UCSD-AML1 (cell line): ENCODE measurements at regions not wholly inside any gene's neighbourhood (a gene's known extent, or its start where the extent isn't known, plus 50 kb on each side); places are given as distances from the start of the nearest gene placed in this dataset.
"Not testable (repeated sequence)": the region's sequence is repeated elsewhere in the genome, so short reads cannot be mapped to it uniquely, and the experiment has no call there.

Experiments used
- DNase-seq: peaks from one replicate; lab custom pipeline; 2025; ENCODE audit not compliant: unreplicated experiment; lab: John Stamatoyannopoulos, UW

DNA sequence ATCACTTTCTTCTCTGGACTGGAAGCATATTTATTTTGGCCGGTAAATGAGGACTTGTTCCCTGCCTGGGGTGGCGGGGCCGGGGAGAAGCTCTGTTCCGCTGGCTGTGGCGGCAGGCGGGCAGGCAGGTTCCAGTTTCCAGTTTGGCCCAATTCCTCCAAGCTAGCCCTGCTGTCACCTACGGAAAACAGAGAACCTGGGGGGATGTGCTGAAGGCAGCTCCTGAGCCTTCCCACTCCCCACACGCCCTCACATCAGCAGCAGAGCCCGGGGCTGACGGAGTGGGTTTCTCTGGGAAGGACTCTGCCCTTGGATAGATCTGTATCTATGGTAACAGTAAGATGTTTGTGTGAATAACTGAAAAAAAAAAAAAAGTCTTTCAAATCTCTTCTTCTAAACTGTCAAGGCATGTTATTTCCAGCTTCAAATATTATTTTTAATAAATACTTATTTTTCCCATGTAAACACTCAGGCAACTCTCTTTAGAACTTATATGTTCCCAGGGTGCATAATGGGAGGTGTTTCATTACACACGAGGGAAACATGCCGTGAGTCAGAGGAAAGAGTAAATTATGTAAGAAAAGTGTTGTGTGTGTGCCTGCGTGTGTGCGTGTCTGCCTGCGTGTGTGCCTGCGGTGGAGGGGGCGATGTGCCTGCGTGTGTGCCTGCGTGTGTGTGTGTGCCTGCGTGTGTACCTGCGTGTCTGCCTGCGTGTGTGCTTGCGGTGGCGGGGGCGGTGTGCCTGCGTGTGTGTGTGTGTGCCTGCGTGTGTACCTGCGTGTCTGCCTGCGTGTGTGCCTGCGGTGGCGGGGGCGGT is 116.1 kb upstream of the ZNF516 start:
- DNase-seq, result no peak

DNA sequence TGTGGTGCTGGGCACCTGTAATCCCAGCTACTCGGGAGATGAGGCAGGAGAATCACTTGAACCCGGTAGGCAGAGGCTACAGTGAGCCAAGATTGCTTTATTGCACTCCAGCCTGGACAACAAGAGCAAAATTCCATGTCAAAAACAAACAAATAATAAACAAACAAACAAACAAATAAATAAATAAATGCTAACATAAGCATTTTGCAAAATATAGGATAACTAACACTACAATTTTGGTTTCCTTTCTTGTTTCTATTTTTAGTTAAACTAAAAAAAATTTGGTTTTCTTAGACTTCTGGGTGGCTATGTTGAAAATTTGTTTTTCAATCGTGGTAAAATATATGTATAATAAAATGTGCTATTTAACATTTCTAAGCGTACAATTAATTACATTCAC is 115.0 kb upstream of the ZNF516 start:
- no peak for DNase-seq

DNA sequence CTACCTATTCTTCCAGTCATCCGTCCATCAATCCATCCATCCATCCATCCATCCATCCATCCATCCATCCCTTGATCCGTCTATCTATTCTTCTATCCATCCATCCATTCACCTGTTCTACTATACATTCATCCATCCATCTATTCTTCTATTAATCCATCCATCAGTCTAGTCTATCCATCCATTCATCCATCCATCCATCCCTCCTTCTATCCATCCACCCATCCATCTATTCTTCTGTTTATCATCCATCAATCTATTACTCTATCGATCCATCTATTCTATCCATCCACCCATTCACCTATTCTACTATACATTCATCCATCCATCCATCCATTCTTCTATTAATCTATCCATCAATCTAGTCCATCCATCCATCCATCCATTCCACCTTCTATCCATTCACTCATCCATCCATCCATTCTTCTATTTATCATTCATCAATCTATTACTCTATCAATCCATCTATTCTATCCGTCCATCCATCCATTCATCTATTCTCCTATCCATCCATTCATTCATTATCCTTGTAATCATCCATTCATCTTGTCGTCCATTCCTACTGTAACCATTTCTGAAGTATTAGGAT is 110.4 kb upstream of the ZNF516 start:
- DNase-seq, result no peak

DNA sequence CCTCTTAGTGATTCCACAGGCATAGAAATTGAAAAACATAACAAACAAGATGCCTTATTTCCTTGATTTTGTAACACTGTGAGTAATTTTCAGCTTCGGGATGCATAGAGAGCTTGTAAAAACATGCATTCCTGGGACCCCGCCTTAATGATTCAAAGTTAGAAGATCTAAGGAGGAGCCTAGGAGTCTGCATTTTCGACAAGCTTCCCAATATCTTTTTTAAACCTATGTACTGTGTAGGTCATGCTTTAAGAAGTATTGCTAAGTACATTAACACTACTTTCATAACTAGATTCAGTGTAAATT is 109.8 kb upstream of the ZNF516 start:
- DNase-seq, result no peak

DNA sequence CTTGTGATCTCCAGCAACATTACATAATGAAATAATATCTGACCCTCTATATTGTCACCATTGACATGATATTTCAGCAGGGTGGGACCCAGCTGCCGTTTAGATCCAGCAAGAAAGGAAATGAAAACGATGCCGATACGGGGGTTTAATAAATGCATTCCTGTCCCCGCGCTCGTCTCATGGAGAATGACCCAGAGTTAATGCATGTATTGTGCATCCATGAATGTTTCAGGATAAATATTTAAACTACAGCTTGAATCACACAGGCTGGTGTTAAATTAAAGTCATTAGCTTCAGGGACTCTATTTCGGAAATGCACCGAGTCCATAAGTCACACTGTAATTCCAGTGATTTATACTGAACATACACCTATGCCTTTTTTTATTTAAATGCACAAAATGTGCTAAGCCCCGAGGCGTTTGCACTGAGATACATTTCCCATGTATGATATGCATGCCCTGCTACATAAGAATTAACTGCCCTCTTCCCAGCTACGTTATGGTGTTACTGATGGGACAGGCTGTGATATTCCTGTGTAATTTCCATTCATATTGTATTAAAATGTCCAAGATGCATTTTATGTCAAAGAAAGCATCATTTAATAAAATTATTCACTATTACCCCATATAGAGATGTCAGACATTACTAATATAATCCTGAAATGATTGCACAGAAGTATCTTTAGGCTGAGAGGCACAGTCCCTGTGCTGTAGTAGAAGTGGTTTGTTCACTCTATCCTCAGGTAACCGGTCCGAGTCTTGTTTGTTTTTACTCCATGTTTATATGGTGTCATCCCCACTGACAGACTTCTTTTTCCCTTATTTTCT is 109.3 kb upstream of the ZNF516 start:
- DNase-seq, result no peak

DNA sequence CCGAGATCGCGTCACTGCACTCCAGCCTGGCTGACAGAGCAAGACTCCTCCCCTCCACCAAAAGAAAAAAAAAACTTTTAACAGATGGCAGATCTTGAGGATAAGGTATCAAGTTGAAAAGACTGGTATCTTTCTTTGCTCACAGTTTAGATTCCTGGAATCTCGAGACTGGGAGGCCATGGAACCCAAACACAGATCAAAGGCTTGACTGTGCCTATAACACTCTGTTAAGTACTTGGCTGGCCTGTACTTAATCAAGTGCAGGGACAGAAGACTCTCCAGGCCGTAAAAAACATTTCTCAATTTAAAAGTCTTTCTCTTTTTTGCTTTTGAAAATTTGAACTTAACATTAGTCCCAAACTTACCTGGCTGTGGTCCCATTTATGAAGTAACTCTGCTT is 107.1 kb upstream of the ZNF516 start:
- no peak for DNase-seq

DNA sequence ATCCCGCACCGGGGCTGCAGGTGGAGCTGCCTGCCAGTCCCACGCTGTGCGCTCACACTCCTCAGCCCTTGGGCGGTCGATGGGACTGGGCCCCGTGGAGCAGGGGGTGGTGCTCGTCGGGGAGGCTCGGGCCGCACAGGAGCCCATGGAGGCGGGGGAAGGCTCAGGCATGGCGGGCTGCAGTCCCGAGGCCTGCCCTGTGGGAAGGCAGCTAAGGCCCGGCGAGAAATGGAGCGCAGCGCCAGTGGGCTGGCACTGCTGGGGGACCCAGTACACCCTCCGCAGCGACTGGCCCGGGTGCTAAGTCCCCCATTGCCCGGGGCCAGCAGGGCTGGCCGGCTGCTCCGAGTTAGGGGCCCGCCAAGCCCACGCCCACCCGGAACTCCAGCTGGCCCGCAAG is 105.0 kb upstream of the ZNF516 start:
- not testable (repeated sequence) for DNase-seq

DNA sequence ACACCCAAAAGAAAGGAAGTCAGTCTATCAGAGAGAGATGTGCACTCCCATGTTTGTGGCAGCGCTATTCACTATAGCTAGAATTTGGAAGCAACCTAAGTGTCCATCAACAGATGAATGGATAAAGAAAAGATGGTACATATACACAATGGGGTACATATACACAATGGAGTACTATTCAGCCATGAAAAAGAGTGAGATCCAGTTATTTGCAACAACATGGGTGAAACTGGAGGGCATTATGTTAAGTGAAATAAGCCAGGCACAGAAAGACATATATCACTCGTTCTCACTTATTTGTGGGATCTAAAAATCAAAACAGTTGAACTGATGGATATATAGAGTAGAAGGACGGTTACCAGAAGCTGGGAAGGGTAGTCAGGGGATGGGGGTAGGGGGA is 99.9 kb upstream of the ZNF516 start:
- no peak for DNase-seq

DNA sequence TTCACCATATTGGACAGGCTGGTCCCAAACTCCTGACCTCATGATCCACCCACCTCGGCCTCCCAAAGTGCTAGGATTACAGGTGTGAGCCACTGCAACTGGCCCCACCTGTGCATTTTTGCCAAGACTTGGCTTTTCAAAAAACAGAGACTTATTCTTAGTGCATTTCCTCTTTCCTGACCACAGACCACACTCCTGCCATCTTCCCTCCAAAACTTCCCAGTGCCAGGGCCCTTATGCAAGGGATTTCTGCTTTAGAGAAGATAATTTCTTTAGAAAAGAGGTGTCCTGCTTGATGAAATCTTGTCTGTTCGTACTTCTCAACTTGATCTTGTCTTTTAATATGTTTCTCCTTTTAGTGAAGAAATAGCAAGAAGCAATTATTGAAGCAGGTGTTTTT is 98.8 kb upstream of the ZNF516 start:
- DNase-seq, result no peak

DNA sequence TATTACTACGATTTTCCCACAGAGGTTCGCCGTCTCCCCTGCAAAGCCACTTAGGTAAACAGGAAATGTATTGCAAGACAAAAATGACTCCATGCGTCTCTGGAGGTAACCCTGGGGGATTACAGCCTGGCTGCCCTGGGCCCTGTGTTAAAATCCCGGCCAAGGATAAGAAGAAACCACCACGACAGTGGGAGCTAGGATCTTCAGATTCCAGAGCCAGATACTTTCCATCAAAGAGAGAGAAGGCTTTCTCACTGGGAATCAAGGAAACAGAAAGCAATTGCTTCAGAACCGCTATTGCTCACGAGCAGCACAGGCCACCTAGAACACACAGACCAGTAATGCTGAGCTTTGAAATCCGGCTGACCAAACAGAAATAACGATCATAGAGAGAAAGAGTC is 97.9 kb upstream of the ZNF516 start:
- no peak for DNase-seq

DNA sequence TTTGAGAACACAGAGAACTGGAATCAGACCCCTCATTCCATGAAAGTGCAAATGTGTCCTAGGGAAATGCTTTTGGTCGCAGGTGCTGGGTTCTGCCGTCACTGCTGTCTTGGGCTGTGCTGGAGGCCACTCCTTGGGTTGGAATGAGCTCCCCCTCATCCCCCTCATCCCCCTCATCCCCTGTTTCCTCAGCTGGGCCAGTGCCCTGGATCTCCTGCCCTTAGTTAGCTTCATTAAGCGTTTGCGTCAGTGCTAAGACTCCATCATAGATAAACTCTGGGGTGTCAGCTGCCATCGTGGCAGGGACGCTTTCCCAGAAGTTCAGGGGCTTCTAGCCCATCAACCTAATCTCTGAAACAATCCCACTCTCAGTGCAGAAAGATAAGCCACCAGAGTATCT is 97.1 kb upstream of the ZNF516 start:
- DNase-seq, result no peak

DNA sequence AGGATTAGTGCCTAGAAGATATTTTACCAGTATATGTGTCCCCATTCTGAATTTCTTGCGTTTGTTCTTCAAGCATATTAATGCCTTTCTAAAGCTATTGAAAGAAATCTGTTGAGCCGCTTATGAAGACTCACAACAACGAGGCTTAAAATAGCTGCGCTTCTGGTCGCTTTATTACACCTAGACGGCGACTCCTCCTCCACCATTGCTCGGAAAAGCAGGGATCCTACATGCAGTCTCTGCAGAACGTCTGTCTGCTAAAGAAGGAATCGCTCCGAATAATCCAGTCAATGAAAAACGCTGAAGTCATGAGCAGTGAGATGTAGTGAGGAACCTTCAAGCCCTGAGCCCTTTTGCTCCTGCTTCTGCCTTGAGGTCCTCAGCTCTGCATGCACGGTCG is 94.8 kb upstream of the ZNF516 start:
- DNase-seq, result no peak

DNA sequence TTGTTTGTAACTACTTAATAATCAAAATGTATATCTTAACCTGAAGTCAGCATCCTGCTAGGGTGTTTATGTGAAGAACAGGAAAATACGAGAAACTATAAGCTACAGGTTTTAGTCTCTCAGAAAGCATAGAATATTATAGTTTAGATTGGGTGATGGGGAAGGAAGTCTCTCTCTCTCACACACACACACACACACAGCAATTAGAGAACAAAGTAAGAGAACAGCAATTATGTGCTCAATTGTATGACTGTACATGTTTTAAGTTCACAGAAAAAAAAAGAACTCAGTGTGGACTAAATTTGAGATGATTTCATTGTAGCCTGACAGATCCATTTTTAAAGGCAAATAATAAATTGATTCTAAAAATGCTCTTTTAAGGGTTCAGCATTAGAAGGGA is 94.3 kb upstream of the ZNF516 start:
- DNase-seq, result no peak

DNA sequence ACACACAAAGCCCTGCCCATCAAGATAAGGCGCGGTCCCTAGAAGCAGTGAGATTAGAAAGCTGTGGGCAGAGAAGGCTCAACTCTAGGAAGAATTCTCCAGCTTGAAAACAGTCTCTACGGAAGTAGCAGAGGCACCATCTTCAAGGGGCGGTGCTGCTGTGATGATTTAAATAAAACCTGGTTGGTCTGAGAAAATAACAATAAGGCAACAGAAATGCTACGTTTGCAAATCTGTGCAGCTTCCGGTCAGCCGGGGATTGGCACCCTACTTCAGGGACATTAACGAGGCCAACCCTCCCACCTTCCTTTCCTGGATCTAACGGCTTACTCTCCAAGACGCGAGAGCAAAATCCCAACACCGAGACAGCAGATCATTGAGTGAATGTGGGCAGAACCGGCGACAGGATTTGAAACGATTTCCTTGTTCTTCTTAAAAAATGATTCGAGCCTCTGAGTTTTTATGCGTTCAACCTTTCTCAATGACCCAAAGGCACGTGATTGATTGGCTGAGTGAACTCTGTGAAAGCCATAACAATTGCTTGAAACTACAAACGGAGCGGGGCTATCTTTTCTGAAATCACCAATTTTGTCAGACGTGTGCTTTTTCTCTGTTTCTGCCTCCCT is 93.7 kb upstream of the ZNF516 start:
- DNase-seq, result no peak

DNA sequence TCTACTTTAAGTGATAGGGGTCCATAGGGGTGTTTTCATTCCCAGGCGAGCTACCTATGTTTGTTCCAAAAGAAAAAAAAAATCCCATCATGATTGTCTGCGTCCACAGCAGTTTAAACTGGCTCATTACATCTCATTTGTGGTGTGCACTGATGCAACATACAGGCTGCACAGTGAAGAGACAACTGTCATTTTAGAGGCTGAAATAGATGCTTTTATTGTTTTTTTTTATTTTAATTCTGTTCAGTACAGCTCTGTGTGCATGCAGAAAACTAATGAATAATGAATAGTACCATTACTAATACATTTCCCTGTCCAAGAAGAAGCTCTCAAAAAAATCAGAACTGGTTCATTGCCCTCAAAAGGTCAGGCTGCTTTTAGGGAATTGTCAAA is 92.8 kb upstream of the ZNF516 start:
- DNase-seq, result no peak

DNA sequence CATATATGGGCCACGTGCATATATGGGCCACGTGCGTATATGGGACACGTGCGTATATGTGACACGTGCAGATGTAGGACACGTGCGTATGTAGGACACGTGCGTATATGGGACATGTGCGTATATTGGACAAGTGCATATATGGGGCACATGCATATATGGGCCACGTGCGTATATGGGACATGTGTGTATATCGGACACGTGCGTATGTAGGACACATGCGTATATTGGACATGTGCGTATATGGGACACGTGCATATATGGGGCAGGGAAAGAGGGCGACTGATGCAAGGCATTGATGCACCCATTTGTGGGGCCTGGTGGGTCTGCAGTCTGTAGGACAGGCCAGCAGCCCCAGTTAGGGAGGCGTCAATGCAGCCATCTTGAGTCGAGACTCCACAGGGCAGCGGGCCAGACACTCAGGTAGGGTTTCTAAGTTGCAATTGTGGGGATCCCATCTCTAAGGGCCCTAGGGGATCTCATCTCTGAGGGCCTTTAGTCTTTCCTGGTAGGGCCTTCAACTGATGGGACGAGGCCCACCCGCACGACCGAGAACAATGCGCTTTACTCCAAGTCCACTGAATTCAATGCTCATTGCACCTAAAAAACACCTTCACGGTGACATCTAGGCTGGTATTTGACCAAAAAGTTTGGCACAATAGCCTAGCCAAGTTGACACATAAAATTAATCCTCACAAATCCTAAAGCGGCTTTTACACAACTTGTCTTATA is 92.3 kb upstream of the ZNF516 start:
- no peak for DNase-seq

DNA sequence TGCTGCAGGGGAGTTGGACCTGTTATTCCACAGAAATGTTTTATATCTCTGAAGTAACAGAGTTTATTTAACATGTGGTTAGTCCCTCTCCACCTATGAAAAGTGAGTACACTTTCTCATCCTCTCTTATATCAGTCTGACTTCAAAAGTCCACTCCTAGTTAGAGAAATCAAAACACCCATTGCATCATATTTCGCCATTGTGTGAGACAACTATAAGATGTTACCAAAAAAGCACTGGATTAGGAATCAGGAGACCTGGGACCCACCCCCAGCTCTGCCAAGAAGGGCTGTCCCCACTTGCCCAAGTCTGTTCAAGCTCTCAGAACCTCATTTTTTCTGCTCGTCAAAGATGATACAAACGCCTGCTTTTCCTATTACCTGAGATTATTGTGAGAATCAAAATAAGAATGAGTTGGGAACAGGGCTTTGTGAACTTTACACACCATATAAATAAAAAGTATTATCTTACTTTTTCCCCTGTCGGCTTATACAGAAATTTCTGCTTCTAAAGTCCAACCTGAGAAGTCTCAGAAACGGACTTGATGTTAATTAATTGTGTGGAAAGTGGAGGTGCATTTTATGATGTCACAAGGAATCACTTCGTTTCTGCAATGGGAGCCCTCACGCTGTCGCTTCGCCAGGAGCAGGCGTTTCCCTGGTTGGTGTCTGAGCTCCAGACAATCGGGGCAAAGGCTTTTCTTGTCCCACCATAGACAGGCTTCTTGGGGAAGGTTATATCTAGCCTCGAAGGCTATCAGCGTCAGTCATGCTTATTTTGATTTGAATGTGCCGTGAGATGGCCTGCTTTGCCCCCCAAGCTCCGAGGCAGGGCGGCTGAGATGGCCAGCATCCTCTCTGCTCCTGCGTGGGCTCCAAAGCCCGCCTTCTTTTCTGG is 89.6 kb upstream of the ZNF516 start:
- DNase-seq, result no peak

DNA sequence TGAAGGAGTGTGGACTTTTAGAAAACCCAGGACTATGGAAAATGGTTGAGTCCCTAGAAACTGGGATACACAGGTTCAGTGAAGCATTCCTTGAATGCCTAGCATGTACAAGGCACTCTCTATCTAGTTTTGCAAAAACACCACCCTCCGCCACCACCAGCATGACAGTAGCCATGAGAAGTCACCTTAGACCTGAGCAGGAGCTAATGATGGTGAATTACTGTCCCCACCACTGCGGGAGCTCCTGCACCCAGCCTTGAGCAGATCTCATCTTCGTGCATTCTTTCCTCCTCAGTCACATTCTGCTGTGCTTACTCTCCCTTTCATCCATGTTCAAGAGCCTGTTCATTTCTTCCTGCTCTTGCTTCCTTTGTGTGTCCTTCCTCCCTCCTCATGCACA is 86.2 kb upstream of the ZNF516 start:
- DNase-seq, result no peak

DNA sequence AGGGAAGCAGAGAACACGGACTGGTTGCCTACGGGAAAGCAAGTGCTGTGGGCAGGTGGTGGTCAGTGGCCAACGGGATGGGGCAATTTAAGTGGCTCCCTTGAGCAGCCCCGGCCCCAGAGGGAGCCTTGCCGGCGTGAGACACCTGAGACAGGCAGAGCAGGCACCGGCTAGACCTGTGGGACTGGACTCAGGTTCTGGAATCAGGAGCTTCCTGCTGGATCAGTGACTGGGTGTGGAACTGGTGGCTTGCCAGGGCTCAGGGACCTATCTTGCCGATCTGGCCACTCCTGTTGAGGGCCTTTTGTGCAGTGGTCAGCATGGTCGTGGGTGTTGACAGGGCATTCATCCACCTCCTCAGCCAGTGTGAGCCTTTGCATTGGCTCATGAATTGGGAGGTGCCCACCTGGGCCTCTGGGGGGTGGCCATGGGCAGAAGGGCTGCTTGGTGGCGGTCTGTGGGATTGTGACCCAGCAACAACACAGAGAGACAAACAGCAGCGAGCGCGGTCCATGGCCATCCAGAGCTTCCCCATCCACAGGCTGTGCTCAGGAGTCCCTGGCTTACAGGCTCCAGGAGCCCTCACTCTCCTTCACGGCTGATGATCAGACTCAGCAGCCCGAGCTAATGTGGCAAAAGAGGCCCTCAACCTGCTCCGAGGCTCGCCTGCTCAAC is 85.4 kb upstream of the ZNF516 start:
- DNase-seq, result no peak

DNA sequence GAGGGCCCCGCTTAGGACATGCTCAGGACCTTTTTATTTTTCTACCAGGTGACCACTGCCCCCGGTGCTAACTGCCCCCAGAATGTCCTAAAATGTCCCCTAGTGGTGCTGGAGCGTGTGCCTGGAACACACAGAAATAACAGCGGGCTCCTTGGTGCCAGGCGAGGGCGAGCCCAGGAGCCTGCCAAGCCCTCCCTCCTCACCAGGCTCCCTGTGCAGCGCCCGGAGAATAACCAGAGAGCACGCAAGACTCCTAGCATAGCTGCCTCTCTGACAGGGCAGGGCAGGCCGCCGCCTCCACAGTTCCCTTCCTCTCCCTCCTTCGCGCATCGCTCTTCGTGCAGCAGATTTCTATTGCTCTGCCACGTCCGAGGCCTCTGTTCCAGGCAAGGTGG is 84.3 kb upstream of the ZNF516 start:
- DNase-seq, result no peak
